Mucosa of gallbladder (tissue), 1 donor: ENCODE measurements at regions not wholly inside any gene's neighbourhood (a gene's known extent, or its start where the extent isn't known, plus 50 kb on each side); places are given as distances from the start of the nearest gene placed in this dataset.

Experiments
- DNase-seq: peaks from one replicate; pipeline ENCODE4 v3.0.0-alpha.2; 2020; ENCODE audit warnings: low spot score
- donor health status: DM: no; HTN: no; CAD: no.

- DNase-seq, result no peak
These were observed 120.6 kb upstream of the HDAC4 start for GRCh38 chr2:239521518-239521815.

- DNase-seq, result no peak
These were observed 120.1 kb upstream of the HDAC4 start for GRCh38 chr2:239520811-239521517.

GRCh38 chr2:239519921-239520585 lies 119.2 kb upstream of the HDAC4 start:
- DNase-seq, result no peak

GRCh38 chr2:239519089-239519920 lies 118.5 kb upstream of the HDAC4 start:
- no peak for DNase-seq

- DNase-seq, result no peak
These were observed 117.7 kb upstream of the HDAC4 start for GRCh38 chr2:239518286-239519088.

GRCh38 chr2:239517686-239518085 lies 116.9 kb upstream of the HDAC4 start:
- DNase-seq, result no peak

GRCh38 chr2:239516954-239517305 lies 116.1 kb upstream of the HDAC4 start:
- DNase-seq, result no peak

GRCh38 chr2:239516286-239516953 lies 115.6 kb upstream of the HDAC4 start:
- DNase-seq, result no peak

- no peak for DNase-seq
These were observed 114.1 kb upstream of the HDAC4 start for GRCh38 chr2:239514754-239515530.

- no peak for DNase-seq
These were observed 111.2 kb upstream of the HDAC4 start for GRCh38 chr2:239512054-239512453.

GRCh38 chr2:239509373-239510143 lies 108.7 kb upstream of the HDAC4 start:
- no peak for DNase-seq

GRCh38 chr2:239508261-239508660 lies 107.4 kb upstream of the HDAC4 start:
- no peak for DNase-seq

GRCh38 chr2:239507576-239508258 lies 106.9 kb upstream of the HDAC4 start:
- no peak for DNase-seq

- DNase-seq, result no peak
These were observed 106.1 kb upstream of the HDAC4 start for GRCh38 chr2:239506961-239507360.

GRCh38 chr2:239506101-239506857 lies 105.5 kb upstream of the HDAC4 start:
- DNase-seq, result no peak

GRCh38 chr2:239504643-239505235 lies 103.9 kb upstream of the HDAC4 start:
- no peak for DNase-seq

GRCh38 chr2:239502430-239503186 lies 101.8 kb upstream of the HDAC4 start:
- DNase-seq, result no peak
